AG20443 (cell line): ENCODE measurements at regions not wholly inside any gene's neighbourhood (a gene's known extent, or its start where the extent isn't known, plus 50 kb on each side); places are given as distances from the start of the nearest gene placed in this dataset.

Experiments used
- DNase-seq: peaks from one replicate; pipeline ENCODE4 v3.0.0; 2012; ENCODE audit warnings: low spot score, mixed read lengths

GRCh38 chr15:62472616-62473299 is 307.7 kb upstream of the C2CD4B start:
- peak; percentile 56 for DNase-seq

GRCh38 chr15:62474021-62474770 is 309.1 kb upstream of the C2CD4B start:
- no peak for DNase-seq

- DNase-seq = peak; percentile 60
These were observed 309.7 kb upstream of the C2CD4B start for GRCh38 chr15:62474771-62475124.

- DNase-seq = no peak
These were observed 310.5 kb upstream of the C2CD4B start for GRCh38 chr15:62475591-62475990.

- DNase-seq = no peak
These were observed 311.1 kb upstream of the C2CD4B start for GRCh38 chr15:62476163-62476562.

GRCh38 chr15:62477929-62478328 is 312.8 kb upstream of the C2CD4B start:
- DNase-seq = no peak

- peak; percentile 64 for DNase-seq
These were observed 317.8 kb upstream of the C2CD4B start for GRCh38 chr15:62482785-62483429.

GRCh38 chr15:62483814-62484213 is 318.7 kb upstream of the C2CD4B start:
- DNase-seq = peak; percentile 68

- no peak for DNase-seq
These were observed 320.2 kb upstream of the C2CD4B start for GRCh38 chr15:62485170-62485720.

- DNase-seq = peak; percentile 54
These were observed 321.0 kb upstream of the C2CD4B start for GRCh38 chr15:62486041-62486440.

GRCh38 chr15:62488387-62488786 is 323.3 kb upstream of the C2CD4B start:
- no peak for DNase-seq

- DNase-seq = peak; percentile 56
These were observed 326.6 kb upstream of the C2CD4B start for GRCh38 chr15:62491642-62492041.

GRCh38 chr15:62492900-62493299 is 327.8 kb upstream of the C2CD4B start:
- DNase-seq = no peak

GRCh38 chr15:62494197-62494596 is 329.1 kb upstream of the C2CD4B start:
- DNase-seq = no peak

GRCh38 chr15:62495670-62496614 is 330.9 kb upstream of the C2CD4B start:
- peak; percentile 90 for DNase-seq

- peak; percentile 52 for DNase-seq
These were observed 332.3 kb upstream of the C2CD4B start for GRCh38 chr15:62497356-62497755.

GRCh38 chr15:62498278-62498677 is 333.2 kb upstream of the C2CD4B start:
- DNase-seq = no peak

- DNase-seq = no peak
These were observed 333.6 kb upstream of the C2CD4B start for GRCh38 chr15:62498712-62499111.

- no peak for DNase-seq
These were observed 335.2 kb upstream of the C2CD4B start for GRCh38 chr15:62500325-62500724.

- no peak for DNase-seq
These were observed 337.4 kb upstream of the C2CD4B start for GRCh38 chr15:62502451-62502850.

- peak; percentile 24 for DNase-seq
These were observed 338.4 kb upstream of the C2CD4B start for GRCh38 chr15:62503451-62503850.

GRCh38 chr15:62505762-62506161 is 340.7 kb upstream of the C2CD4B start:
- DNase-seq = peak; percentile 23
